ENCODE measurements at regions not wholly inside any gene's neighbourhood (a gene's known extent, or its start where the extent isn't known, plus 50 kb on each side); places are given as distances from the start of the nearest gene placed in this dataset.

DNA sequence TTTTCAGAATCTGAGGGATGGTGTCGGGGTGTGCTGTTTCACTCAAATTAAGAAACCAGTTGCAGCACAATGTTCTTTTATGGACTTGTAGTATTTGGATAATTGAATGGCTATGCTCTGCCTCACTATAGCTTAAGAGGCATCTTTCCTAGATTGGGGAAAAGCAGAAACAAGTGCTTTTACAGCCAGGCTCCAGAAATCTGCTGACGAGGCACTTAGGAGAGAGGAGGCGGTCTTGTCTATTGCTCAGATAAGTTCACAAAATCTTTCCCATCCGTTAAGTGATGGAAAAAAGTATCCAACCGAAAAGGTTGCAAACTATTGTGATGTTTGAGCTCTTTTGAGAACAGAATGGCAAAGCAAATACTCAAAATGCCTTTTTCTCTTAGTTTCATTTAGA is 336.1 kb upstream of the RARB start:
- H3K4me1 ChIP-seq = no peaks in the 10 kb centered on the region
- no peak overlapping the region for H3K27ac ChIP-seq
- DNase-seq = no peak
- no peaks in the 10 kb centered on the region for H3K27me3 ChIP-seq
- H3K9me3 ChIP-seq (replicated peaks) = no peaks in the 10 kb centered on the region
- H3K4me3 ChIP-seq = no peak overlapping the region
- no peaks in the 10 kb centered on the region for H3K36me3 ChIP-seq

DNA sequence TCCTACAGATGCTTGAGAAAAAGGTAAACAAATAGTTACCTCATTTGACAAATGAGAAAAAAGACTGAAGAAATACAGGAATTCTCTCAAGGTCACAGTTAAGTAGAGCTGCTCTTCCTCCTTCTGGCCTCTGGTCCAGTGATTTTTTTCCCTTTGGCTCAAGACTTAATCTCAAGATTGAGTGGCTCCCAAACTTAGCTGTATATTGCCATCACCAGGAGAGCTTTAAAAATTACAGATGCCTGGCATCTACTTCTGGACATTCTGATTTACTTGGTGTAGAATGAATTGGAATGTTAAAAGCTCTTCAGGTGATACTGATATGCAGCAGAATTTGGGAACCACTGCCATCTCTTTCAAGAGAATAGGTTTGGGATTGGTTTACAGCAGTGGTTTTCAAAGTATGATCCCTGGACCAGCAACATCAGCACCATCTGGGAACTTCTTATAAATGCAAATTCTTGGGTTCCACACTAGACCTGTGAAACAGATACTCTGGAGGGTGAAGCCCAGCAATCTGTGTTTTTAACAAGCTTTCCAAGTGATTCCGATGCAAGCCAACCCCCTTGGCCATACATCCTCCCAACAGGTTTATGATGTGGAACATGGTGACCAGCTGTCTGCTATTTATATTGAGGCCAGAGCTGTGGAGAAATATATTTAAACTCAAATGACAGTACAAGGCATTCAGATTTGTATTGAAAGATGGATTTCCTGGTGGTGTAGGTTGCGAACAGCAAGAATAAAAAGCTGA is 333.0 kb upstream of the RARB start:
- H3K4me1 ChIP-seq = no peaks in the 10 kb centered on the region

DNA sequence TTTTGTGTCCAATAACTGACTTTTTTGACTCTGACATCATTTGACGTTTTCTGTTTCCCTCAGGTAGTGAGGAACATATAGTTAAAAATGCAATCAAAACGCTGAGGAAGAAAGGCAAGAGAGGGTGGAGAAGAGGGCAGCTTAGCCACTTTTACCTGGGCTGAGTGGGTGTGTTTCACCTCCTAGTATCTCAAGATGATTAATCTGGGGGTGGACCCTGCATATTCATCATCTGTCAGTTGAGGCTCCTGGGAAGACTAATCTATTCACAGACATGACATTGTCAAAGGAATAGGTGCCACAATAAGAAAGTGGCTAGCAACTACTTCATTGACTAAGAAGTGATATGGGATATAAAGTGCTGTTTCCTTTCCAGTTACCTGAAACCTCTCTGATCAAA is 331.5 kb upstream of the RARB start:
- no peak overlapping the region for H3K4me3 ChIP-seq
- H3K9me3 ChIP-seq (replicated peaks) = no peaks in the 10 kb centered on the region
- H3K27me3 ChIP-seq = no peaks in the 10 kb centered on the region
- no peaks in the 10 kb centered on the region for H3K4me1 ChIP-seq
- H3K27ac ChIP-seq = no peak overlapping the region
- no peak for DNase-seq
- H3K36me3 ChIP-seq = no peaks in the 10 kb centered on the region

More for the DNA sequence above, 333.0 kb upstream of the RARB start:
- Histone ChIP-seq H3K27ac (no peak overlapping the region), H3K9me3 (replicated peaks) (no peaks in the 10 kb centered on the region), H3K27me3 (no peaks in the 10 kb centered on the region), H3K4me3 (no peak overlapping the region), H3K36me3 (no peaks in the 10 kb centered on the region)
- no peak for DNase-seq

- no peaks in the 10 kb centered on the region for H3K36me3 ChIP-seq
- H3K4me1 ChIP-seq = no peaks in the 10 kb centered on the region
- H3K4me3 ChIP-seq = no peak overlapping the region
- DNase-seq = no peak
- no peaks in the 10 kb centered on the region for H3K9me3 ChIP-seq (replicated peaks)
- H3K27ac ChIP-seq = no peak overlapping the region
- no peaks in the 10 kb centered on the region for H3K27me3 ChIP-seq
These were observed 331.0 kb upstream of the RARB start for GRCh38 chr3:25097023-25097422.

- no peaks in the 10 kb centered on the region for H3K9me3 ChIP-seq (replicated peaks)
- H3K4me1 ChIP-seq = no peaks in the 10 kb centered on the region
- H3K36me3 ChIP-seq = no peaks in the 10 kb centered on the region
- no peak overlapping the region for H3K27ac ChIP-seq
- H3K4me3 ChIP-seq = no peak overlapping the region
- H3K27me3 ChIP-seq = no peaks in the 10 kb centered on the region
- no peak for DNase-seq
These were observed 328.4 kb upstream of the RARB start for GRCh38 chr3:25099666-25100065.

DNA sequence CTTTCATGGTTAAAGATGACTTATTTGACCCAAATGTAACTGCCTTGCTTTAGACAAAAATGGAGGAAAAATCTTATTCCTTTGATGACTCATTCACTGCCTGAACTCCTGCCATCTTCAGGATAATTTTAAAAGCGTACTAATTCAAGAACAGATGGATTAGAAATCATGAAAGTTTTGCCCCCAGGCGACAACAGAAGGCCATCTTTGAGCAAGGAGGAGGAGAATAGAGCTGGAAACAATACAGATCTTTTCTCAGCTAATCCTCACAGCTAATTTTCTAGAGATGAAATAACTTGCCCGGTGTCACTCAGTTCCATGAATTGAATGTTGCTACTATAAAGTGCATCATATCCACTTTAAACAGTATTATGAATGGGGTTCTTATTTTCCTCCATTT is 324.7 kb upstream of the RARB start:
- Histone ChIP-seq H3K27me3 (no peaks in the 10 kb centered on the region), H3K4me1 (no peaks in the 10 kb centered on the region), H3K36me3 (no peaks in the 10 kb centered on the region), H3K27ac (no peak overlapping the region), H3K4me3 (no peak overlapping the region), H3K9me3 (replicated peaks) (no peaks in the 10 kb centered on the region)
- DNase-seq = peak in 1 of 2 experiments; percentile 21

GRCh38 chr3:25107918-25108617 is 320.0 kb upstream of the RARB start:
- H3K4me3 ChIP-seq = no peak overlapping the region
- no peaks in the 10 kb centered on the region for H3K27me3 ChIP-seq
- no peaks in the 10 kb centered on the region for H3K4me1 ChIP-seq
- H3K27ac ChIP-seq = no peak overlapping the region
- H3K9me3 ChIP-seq (replicated peaks) = no peaks in the 10 kb centered on the region
- H3K36me3 ChIP-seq = no peaks in the 10 kb centered on the region
- no peak for DNase-seq

- Histone ChIP-seq H3K27me3 (no peaks in the 10 kb centered on the region), H3K4me1 (no peaks in the 10 kb centered on the region), H3K4me3 (no peak overlapping the region), H3K36me3 (no peaks in the 10 kb centered on the region), H3K9me3 (replicated peaks) (no peaks in the 10 kb centered on the region), H3K27ac (no peak overlapping the region)
- DNase-seq = no peak
These were observed 317.4 kb upstream of the RARB start for GRCh38 chr3:25110642-25111041.

DNA sequence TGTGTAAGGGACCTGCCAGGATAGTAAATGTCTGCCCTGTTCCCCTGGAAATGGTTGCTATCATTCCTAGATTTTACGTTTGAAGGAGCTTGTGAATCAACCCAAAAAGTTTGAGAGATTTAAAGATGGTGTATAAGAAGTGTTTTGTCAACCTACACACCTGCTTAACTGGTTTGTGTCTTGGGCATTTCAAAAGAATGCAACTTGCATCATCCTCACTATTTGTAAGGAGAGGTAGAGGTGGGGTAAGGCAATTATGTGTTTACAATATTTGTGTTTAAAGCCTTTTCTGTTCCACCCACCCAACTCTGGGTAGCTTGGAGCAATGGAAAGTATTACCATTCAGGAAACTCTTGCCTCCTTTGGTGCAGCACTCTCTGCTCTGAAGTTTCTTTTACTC is 314.2 kb upstream of the RARB start:
- DNase-seq = no peak
- H3K4me3 ChIP-seq = no peak overlapping the region
- no peaks in the 10 kb centered on the region for H3K27me3 ChIP-seq
- no peaks in the 10 kb centered on the region for H3K36me3 ChIP-seq
- no peak overlapping the region for H3K27ac ChIP-seq
- no peaks in the 10 kb centered on the region for H3K4me1 ChIP-seq
- no peaks in the 10 kb centered on the region for H3K9me3 ChIP-seq (replicated peaks)

GRCh38 chr3:25114532-25114931 is 313.5 kb upstream of the RARB start:
- H3K36me3 ChIP-seq = no peaks in the 10 kb centered on the region
- H3K4me3 ChIP-seq = no peak overlapping the region
- H3K27ac ChIP-seq = no peak overlapping the region
- H3K4me1 ChIP-seq = no peaks in the 10 kb centered on the region
- no peaks in the 10 kb centered on the region for H3K9me3 ChIP-seq (replicated peaks)
- no peaks in the 10 kb centered on the region for H3K27me3 ChIP-seq
- DNase-seq = no peak

GRCh38 chr3:25117005-25117593 is 311.0 kb upstream of the RARB start:
- Histone ChIP-seq H3K9me3 (replicated peaks) (no peaks in the 10 kb centered on the region), H3K27me3 (no peaks in the 10 kb centered on the region)
- DNase-seq = no peak

GRCh38 chr3:25119682-25120081 is 308.4 kb upstream of the RARB start:
- DNase-seq = no peak
- no peaks in the 10 kb centered on the region for H3K4me1 ChIP-seq
- no peaks in the 10 kb centered on the region for H3K27me3 ChIP-seq
- H3K27ac ChIP-seq = no peak overlapping the region
- no peaks in the 10 kb centered on the region for H3K9me3 ChIP-seq (replicated peaks)
- no peak overlapping the region for H3K4me3 ChIP-seq
- no peaks in the 10 kb centered on the region for H3K36me3 ChIP-seq

More at GRCh38 chr3:25117005-25117593, 311.0 kb upstream of the RARB start:
- Histone ChIP-seq H3K36me3 (no peaks in the 10 kb centered on the region), H3K4me3 (no peak overlapping the region), H3K4me1 (no peaks in the 10 kb centered on the region), H3K27ac (no peak overlapping the region)

DNA sequence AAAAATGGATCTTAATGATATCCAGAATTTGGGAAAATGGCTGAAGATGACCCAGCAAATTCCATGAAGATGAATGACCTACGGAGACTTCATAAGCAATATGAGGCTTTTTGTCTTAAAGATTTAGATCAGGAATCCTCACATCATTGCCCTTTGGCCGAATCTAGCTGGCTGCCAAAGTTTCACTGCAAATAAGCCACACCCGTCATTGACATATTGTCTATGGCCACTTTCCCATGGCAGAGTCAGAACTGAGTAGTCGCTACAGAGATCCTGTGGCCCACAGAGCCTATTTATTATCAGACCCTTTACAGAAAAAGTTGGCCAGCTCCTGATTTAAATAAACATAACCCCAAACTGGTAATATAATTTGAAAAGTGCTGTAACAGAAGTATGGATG is 307.4 kb upstream of the RARB start:
- H3K27me3 ChIP-seq = no peaks in the 10 kb centered on the region
- no peaks in the 10 kb centered on the region for H3K9me3 ChIP-seq (replicated peaks)
- H3K36me3 ChIP-seq = no peaks in the 10 kb centered on the region
- H3K27ac ChIP-seq = no peak overlapping the region
- H3K4me1 ChIP-seq = no peaks in the 10 kb centered on the region
- DNase-seq = no peak
- no peak overlapping the region for H3K4me3 ChIP-seq

- Histone ChIP-seq H3K4me3 (no peak overlapping the region), H3K36me3 (no peaks in the 10 kb centered on the region), H3K9me3 (replicated peaks) (peaks cover 4% of the 10 kb centered on the region), H3K4me1 (no peaks in the 10 kb centered on the region), H3K27me3 (no peaks in the 10 kb centered on the region), H3K27ac (no peak overlapping the region)
- no peak for DNase-seq
These were observed 302.9 kb upstream of the RARB start for GRCh38 chr3:25125201-25125600.

DNA sequence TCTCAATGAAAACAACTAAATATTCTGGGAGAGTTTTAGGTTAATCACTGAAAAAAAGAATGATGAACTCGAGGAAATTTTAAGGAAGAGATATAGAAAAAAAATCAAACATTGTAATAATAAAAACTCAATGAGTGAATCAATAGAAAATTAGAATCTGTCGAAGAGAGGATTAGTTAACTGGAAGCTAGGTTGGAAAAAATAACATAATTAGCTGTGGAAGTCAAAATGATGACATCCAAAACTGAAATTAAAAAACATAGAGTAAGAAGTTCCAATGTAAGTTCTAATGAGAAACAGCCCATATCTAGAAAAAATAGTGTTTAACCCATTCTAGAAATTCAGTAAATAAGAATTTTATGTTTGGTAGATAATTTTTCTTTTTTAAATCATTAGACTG is 299.3 kb upstream of the RARB start:
- H3K27ac ChIP-seq = no peak overlapping the region
- no peak overlapping the region for H3K4me3 ChIP-seq
- no peaks in the 10 kb centered on the region for H3K4me1 ChIP-seq

More for the DNA sequence above, 299.3 kb upstream of the RARB start:
- Histone ChIP-seq H3K27me3 (no peaks in the 10 kb centered on the region), H3K9me3 (replicated peaks) (peaks cover 6% of the 10 kb centered on the region), H3K36me3 (no peaks in the 10 kb centered on the region)
- DNase-seq = no peak

Data from SJCRH30 (cell line).